HG03097 (cell line): ENCODE measurements at regions not wholly inside any gene's neighbourhood (a gene's known extent, or its start where the extent isn't known, plus 50 kb on each side); places are given as distances from the start of the nearest gene placed in this dataset.

Experiments
- ATAC-seq: cut with Tn5 transposase; IDR thresholded peaks from one replicate; pipeline ENCODE4 v1.9.1; 2021; ENCODE audit not compliant: unreplicated experiment, low FRiP score

DNA sequence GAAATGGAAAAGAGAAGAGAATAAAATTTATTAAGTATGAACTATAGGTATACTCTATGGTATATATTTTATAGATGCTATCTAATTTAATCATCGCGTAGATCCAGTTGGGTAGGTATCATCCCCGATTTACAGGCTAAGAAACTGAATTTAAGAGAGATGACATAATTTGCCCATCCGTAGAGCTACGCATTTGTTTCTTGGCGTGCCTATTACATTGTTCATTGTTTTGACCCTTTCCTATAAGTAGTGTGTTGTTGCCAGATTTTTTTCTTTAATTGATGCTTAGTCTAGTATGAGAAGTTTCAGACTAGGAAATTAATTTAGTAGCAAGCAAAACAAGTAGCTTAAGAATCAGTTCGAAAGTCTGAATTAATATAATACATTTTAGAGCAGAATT, 205.7 kb upstream of the NPSR1 start:
- no peak for ATAC-seq

DNA sequence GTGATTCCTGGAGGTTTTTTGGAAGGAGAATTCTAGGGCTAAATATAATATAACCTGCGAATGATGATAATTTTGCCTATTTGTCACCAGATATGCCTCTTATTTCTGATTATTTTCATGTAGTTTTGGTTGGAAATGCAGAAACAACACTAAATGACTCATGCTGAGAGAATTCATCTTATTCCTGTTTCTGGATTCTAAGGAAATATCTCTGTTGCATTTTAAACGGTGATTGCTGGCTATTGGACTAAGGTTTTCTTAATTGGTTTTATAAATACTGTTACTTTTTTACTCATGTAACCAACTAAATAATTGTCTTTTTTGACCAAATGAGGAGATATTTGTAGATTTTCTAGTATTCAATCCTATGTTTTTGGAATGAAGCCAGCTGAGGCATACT, 204.9 kb upstream of the NPSR1 start:
- no peak for ATAC-seq

DNA sequence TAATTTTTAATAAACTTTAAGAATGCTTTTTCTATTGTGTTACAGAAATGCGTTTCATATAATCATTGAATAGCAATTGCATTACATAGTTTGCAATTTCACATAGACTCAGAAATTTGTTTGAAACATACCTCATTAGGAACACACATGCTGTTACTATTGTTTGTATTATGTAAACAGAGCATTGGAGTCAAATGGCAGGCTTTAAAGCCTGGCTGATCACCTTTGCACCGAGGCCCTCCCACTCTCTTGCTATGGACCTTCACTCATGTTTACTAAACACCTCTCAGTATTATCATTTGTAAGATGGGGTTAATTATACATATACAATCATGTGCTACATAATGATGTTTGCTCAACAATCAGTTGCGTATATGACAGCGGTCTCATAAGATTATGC, 203.6 kb upstream of the NPSR1 start:
- ATAC-seq = no peak

DNA sequence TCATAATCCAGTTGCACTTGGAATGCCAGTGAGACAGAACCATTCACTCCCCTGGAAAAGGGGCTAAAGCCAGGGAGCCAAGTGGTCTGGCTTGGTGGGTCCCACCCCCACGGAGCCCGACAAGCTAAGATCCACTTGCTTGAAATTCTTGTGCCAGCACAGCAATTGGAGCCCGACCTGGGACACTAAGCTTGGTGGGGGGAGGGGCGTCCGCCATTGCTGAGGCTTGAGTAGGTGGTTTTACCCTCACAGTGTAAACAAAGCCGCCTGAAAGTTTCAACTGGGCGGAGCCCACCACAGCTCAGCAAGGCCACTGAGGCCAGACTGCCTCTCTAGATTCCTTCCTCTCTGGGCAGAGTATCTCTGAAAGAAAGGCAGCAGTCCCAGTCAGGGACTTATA, 200.7 kb upstream of the NPSR1 start:
- ATAC-seq = no peak

DNA sequence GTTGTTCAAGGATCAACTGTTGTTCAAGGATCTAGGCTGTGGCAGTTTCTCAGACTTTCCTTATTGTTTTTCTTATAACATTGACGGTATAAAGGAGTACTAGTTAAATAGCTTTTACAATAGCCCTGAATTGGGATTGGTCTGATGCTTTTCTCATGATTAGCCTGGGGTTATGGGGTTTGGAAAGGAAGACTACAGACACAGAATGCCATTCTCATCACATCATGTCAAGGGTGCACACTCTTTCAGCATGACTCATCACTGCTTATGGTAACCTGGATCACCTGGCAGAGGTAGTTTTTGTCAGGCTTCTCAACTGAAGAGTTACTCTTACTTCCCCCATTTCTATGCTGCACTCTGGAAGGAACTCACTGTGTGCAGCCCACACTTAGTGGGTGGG, 194.2 kb upstream of the NPSR1 start:
- ATAC-seq = no peak

DNA sequence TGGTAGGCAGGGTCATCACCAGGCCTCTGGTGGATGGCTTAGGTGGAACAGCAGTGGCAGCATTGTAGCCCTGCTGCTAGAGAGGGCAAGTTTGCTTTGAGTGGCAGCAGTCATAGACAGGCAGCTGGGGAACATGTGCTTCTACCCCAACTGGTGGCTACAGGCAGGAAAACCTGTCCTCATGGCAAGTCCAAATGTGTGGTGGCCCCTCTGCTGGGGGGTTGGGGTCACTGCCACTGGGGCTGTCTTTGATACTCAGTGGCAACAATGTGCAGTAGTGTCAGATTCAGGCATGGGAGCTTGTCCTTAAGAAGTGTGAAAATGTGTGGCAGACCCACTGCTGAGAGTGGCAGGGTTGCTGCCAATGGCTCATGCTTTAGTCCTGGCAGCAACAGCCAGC, 186.2 kb upstream of the NPSR1 start:
- no peak for ATAC-seq

DNA sequence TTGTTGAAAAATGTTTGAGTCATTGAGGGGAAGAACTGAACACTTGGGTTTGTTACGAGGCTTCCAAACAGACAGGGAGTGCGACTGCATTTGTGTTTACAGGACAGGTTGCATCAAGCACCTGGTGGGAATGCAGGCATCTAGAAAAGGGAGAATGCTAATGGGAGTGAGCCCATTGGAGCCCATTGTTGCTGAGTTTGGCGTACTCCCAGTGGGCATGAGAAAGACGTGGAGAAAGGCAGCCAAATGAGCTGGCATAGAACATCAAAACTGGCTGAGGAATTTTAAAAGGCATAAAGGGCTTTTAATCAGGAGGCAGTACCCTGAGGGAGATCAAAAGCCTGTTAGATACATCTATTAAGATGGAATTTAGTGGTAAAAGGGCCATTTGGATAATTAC, 171.6 kb upstream of the NPSR1 start:
- no peak for ATAC-seq

DNA sequence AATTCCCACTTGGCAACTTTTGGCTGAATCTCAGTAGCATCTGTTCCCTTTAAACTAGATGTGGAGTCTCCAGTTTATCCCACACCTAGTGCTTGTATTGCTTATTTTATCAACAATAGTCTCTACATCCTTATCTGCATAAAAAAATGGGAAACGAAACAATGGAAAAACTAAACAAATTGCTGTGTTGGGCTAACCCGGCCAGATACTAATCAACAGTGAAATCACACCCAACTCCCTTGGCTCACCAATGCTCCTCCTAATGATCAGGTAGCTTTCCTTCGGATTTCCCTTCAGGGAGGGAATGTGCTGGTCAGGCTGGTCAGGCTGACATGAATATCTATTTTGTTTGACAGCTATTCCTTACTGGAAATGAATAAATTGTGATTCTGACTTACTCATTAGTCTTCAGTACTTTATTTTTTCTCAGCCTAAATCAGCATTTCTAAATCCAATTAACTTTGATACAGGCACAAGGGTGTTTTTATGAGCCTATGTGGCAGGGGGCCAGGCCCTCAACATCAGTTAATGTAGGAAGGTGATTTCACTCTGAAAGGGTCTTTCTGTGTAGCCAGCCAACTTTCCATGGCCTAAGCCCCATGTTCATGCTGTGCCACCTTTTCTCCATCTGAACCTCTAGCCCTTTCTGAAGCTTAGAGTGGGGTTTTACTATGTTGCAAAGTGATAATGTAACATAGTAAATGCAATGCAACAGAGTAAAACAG, 170.5 kb upstream of the NPSR1 start:
- ATAC-seq = no peak

DNA sequence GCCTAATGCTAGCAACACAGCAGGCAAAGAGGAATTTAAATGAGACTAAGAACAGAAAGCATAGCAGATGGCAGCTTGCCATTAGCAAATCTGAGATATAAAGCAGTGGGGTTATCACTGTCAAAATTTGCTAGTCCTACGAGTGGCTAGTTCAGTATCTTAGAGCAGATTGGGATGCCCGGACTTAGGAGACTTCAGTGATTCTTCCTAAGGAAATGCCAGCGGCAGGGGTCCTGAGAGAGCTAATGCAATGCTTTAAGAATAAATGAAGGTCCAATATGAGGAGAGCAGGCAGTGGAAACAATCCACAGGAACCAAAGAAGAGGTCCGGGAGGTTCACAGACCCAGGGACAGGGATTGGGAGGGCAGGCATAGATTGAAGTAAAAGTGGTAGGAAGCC, 169.3 kb upstream of the NPSR1 start:
- no peak for ATAC-seq

DNA sequence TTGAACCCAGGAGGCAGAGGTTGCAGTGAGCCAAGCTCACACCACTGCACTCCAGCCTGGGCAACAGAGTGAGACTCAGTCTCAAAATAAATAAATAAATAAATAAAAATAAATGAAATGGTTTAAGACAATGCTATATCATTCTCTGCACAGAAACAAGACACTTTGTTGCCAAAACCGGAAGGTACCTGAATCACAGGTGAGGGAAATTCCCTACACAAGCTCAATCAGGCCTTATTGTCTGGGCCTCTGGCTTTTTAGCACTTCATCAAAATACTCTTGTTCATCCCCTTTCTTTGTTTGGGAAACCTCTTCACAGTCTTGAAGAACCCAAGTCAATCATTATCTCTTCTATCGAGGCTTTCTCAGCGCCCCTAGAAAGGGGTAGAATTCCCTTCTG, 166.1 kb upstream of the NPSR1 start:
- no peak for ATAC-seq

DNA sequence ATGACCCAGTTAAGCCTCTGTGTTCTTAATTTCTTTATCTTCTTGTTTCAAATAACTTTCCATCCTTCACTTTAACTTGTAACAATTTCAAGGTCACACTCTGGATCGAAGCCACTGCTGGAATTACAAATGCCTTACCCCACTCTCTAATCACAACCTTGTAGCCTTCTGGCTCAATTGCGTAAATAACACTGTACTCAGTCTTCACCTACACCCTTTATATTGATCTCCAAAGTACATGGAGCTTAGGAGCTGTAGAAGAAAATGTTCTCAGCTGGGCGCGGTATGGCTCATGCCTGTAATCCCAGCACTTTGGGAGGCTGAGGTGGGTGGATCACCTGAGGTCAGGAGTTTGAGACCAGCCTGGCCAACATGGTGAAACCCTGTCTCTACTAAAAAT, 164.3 kb upstream of the NPSR1 start:
- ATAC-seq = no peak

DNA sequence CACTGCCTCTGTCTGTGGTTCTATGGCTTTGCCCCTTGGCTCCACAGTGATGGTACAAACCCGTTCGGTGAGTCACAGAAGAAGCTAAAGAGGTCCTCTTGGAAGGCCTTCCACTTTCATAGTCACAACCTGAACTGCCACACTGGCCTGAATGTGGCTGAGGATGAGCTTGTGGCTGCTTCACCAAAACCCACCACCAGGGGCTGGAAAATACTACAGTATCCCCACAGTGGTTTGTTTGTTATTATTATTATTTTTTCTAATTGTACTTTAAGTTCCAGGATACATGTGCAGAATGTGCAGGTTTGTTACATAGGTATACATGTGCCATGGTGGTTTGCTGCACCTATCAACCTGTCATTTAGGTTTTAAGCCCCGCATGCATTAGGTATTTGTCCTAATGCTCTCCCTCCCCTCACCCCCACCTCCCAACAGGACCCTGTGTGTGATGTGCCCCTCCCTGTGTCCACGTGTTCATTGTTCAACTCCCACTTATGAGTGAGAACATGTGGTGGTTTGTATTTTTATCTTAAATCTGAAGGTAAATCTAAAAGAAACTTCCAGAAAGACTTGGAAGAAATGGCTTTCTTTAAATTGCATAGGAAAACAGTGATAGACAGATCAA, 160.8 kb upstream of the NPSR1 start:
- no peak for ATAC-seq

DNA sequence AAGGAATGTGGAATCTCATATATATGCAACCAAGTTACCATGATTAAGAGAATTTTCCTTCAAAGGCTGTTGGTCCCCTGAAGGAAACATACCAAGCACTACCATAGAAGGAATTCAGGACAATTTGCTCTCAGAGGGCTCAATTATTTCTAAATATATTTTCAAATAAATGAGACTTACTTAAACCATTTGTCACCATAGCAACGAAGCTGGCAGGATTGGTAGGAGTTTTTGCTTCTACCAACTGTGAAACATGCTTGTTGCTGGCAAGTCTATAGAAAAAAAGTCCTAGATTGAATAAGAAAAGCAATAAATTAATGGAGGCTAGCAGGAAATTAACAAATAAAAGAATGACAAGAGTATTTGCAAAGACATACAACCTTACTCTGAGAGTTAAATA, 156.9 kb upstream of the NPSR1 start:
- ATAC-seq = no peak

DNA sequence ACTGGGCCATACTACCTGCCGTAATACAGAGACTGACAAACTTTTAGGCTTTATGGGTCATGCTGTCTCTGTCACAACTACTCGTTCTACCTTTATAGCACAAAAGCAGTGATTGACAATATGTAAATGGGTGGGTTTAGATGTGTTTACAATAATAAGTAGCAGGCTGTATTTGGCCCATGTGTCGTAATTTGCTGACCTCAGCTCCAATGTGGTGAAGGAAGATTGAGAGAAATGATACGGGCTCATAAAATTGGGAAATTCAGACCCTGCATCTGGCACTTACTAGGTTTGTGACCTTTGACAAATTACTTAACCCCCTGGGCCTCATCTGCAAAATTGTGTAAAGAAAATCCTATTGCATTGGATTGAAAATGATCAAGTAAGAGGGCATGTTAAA, 150.8 kb upstream of the NPSR1 start:
- ATAC-seq = no peak

DNA sequence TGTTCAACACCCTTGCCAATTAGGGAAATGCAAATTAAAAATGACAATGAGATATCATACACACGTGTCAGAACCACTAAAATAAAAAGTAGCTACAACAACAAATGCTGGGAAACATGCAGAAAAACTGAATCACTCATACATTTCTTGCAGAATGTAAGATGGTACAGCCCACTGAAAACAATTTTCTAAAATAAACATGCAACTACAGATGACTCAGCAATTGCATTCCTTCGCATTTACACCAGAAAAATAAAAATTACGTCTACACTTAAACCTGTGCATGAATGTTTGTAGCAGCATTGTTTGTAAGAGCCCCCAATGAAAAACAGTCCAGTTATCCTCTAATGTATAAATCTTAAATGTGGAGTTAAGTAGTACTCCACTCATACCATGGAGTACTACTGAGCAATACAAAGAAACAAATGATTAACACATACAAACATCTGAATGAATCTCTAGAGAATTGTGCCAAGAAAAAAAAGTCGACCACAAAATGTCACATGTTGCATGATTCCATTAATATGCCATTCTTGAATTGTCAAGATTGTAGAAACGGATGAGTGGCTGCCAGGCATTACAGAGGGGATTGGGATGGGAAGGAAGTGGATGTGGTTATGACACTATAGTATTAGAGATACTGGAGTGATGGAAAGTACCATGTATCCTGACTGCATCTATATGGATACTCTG, 134.6 kb upstream of the NPSR1 start:
- ATAC-seq = no peak

DNA sequence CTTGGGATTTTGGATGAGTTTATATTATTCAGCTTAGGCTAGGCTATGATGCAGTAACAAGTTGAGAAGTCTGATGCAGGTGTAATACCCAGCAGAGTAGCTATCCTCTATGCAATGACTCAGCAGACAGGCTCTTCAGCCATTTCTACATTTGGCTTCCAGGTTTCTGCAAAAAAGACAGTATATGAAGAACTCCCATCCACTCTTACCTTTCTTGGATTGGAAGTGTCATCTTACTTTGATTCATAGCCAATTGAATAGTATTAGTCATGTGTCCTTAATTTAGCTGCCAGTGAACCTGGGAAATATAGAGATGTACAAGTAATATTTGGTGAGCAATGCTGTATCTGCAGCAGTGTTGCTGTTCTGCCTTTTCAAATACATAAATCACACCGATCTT, 127.8 kb upstream of the NPSR1 start:
- ATAC-seq = no peak

DNA sequence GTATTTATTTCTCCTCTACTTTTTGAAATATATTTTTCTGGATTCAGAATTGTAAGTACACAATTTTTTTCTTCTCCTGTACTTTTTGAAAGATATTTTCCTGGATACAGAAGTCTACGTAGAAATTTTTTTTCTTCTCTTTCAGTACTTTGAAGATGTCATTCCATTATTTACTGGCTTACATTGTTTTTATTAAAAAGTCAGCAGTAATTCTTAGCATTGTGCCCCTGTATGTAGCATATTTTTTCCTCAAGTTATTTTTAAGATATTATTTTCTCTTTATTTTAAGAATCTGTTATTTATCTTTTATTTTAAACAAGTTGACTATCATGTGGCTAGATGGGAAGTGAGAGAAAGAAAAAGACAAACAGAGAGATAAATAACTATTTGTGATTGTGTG, 119.0 kb upstream of the NPSR1 start:
- no peak for ATAC-seq

DNA sequence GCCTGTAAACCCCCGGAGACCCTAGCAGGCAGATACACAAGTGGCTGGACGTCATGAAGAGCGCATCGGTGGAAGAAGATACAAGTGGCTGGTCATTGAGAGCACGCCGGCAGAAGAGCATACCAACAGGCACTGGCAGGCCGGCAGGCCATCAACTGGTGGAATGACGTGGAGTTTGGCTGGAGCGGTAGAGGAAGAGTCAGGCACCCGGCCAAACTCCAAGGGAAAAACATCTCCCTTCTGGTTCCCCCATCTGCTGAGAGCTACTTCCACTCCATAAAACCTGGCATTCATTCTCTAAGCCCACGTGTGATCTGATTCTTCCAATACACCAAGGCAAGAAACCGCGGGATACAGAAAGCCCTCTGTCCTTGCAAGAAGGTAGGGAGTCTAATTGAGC, 113.4 kb upstream of the NPSR1 start:
- no peak for ATAC-seq

DNA sequence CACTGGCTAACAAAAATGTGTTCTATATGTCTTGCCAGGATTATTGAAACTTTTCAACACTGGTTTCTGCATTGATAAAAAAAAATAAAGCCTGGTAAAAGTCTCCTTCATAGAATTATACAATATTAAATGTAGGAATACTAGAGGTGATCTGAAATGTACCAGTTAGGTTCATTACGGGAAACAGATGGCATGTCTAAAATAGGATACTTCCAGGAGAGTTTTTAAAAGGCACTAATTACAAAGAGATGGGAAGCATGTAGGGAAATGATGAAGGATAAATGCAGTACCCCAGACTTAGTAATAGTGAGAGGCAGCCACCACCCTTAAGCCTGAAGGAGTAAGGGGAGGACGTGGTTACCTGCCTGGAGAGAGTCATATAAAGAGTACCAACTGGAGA, 107.0 kb upstream of the NPSR1 start:
- no peak for ATAC-seq

DNA sequence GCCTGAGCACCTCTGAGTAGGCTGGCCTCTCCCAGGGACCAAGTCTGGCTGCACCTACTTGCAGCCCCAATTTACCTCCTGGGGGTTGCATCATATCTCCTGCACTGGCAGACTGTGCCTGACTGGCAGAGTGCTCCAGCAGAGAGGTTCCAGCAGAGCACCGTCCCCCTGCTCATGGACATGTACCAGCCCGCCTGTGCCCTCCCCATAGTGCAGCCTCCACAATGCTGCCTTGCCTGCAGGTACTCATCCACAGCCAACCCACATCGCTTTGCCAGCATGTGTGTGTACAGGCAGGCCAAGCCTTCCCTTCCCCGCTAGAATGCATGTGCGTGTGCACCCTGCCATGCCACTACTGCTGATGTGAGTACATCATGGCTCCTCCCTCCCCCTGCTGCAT, 105.5 kb upstream of the NPSR1 start:
- ATAC-seq = no peak

DNA sequence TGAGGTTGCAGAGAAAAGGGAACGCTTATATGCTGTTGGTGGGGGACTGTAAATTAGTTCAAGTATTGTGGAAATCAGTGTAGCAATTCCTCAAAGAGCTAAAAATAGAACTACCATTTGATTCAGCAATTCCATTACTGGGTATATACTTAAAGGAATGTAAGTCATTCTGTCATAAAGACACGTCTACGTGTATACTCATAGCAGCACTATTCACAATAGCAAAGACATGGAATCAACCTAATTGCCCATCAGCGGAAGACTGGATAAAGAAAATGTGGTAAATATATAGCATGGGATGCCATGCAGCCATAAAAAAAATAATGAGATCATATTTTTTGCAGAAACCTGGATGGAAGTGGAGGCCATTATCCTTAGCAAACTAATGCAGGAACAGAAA, 100.0 kb upstream of the NPSR1 start:
- ATAC-seq = no peak

DNA sequence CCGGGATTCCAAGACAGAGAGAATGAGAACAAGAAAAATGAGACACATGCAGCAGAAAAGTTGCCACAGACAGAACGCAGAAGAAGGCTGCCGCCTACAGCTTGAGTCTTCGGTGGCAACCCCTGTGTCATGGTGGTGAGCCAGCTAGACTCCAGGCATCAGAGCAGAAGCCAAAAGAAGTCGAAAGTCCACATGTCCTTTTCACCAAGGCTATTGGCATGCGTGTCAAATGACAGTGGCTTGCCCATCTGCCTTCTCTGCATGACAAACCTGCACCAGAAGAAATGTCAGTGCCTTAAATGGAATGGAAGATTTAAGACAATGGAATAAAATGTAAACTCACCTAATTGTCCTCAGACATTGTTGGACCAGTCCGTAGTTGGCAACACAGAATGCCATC, 93.9 kb upstream of the NPSR1 start:
- no peak for ATAC-seq
